HG03442 (cell line): ENCODE measurements at regions not wholly inside any gene's neighbourhood (a gene's known extent, or its start where the extent isn't known, plus 50 kb on each side); places are given as distances from the start of the nearest gene placed in this dataset.

Source experiments
- ATAC-seq: cut with Tn5 transposase; IDR thresholded peaks from one replicate; pipeline ENCODE4 v1.9.1; 2021; ENCODE audit warnings: mild to moderate bottlenecking, moderate library complexity; ENCODE audit not compliant: unreplicated experiment

- ATAC-seq: peak; percentile 92
Observed at GRCh38 chr11:109853156-109853776, 239.9 kb upstream of the ZC3H12C start.

- no peak for ATAC-seq
Observed at GRCh38 chr11:109854731-109855130, 238.5 kb upstream of the ZC3H12C start.

- ATAC-seq: no peak
Observed at GRCh38 chr11:109856928-109857327, 236.3 kb upstream of the ZC3H12C start.

DNA sequence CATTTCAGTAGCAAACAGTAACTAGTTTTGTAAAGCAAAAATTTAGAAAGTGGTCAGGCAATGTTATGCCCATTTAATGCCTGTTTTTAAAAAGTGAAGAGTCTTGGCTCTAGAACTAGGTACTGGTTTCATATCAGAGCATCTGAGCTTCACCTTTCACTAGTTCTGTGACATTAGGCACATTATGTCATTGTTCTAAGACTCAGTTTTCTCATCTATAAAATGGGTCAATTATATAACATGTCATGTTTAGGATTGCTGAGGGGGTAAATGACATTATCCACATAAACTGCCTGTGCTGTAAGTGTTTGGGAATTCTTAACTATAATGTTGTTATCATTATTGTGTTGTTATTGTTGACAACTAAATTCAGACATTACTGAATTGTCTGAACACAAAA, 235.6 kb upstream of the ZC3H12C start:
- no peak for ATAC-seq

GRCh38 chr11:109858152-109858551, 235.0 kb upstream of the ZC3H12C start:
- no peak for ATAC-seq

- ATAC-seq: no peak
Observed at GRCh38 chr11:109859045-109859724, 234.0 kb upstream of the ZC3H12C start.

- ATAC-seq: no peak
Observed at GRCh38 chr11:109862835-109863234, 230.4 kb upstream of the ZC3H12C start.

- ATAC-seq: peak; percentile 97
Observed at GRCh38 chr11:109864151-109864661, 229.0 kb upstream of the ZC3H12C start.

- no peak for ATAC-seq
Observed at GRCh38 chr11:109864834-109865547, 228.2 kb upstream of the ZC3H12C start.

DNA sequence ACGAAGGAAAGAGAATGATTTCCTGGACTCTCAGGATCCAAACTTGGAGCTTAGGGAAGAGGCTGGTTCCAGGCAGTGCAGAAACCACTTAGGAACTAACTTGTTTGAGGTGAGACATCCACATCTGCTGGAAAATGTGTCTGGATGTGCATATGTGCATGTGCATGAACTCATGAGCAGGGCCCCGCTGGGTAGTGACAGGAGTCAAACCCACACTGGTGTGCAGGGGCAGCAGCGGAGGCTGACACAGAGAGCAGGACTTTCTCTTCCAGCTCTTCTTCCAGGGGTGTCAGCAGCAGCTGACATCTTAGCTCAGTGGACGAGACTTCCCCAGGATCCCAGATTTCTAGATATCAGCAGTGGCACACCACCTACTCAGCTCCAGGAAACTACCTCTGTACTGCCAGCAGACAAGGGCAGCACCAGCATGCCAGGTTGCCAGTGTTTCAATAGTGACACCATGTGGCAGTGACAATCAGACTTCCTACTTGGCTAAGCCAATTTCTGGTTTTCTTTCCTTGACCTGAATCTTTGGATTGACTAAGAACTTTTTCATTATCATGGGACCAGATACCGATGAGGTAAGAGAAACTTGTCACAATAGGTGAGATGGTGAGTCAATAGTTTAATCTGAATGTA, 227.5 kb upstream of the ZC3H12C start:
- no peak for ATAC-seq

DNA sequence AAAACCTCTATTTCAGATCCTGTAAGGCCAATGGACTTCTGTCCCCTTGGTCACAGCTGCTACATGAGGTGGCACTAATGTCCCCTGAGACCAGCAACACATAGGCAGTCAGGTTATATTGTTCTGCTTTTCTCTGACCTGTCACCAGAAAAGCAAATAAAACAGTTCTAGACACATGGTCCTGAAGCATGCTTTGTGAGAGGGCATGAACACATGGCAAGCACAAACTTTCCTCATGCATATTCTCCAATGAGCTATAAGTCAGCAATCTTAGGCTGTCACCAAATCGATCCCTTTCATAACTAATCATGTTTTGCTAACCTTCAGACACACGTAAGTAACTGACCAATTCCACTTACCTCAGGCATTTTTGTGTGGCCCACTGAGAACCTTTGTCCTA, 225.4 kb upstream of the ZC3H12C start:
- no peak for ATAC-seq

- no peak for ATAC-seq
Observed at GRCh38 chr11:109869536-109869935, 223.7 kb upstream of the ZC3H12C start.

DNA sequence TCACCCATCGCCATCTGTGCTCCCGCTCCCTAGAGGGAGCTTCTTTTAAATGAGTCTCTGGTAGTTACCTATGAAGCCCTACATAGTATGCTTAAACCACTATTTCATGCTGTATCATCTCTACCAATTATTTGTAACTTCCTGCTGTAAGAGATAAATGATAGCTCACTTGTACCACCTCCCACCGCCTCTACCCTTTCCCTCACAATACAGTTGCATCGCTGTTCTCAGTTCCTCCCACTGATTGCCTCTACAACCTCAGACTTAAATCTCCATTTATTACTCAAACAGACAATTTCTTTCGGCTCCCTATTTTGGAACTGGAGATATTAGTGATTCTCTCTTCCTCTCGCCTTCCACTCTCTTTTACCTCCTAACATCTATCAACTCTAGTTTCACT, 222.9 kb upstream of the ZC3H12C start:
- no peak for ATAC-seq

DNA sequence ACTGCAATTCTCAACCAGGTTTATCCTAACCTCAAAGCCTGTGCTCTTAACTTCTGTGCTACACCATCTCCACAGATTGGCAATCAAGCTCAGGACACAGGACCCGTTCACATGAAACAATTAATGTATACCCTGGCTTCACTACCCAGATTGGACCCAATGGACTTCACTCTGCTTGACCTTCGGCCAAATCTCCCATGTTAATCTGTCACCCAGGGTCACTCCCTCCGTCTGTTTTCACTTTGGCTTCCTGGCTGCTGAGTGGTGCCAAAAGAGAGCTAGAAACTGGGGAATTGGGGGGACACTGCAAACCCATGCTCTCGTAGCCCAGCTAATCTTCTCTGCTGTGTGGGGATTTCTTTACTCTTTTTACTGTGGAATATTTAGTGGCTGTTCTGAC, 216.1 kb upstream of the ZC3H12C start:
- no peak for ATAC-seq

DNA sequence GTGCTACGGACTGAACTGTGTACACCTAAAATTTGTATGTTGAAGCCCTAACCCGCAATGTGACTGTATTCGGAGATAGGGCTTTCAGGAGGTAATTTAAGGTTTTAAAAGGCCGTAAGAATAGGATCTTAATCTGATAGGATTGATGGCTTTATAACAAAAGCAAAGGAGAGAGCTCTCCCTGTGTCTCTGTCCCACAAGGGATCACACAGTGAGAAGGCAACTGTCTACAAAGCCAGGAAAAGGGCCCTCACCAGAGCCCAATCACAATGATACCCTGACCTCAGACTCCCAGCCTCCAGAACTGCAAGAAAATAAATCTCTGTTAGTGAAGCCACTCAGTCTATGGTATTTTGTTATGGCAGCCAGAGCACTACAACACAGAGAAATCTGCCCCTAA, 208.7 kb upstream of the ZC3H12C start:
- ATAC-seq: no peak

DNA sequence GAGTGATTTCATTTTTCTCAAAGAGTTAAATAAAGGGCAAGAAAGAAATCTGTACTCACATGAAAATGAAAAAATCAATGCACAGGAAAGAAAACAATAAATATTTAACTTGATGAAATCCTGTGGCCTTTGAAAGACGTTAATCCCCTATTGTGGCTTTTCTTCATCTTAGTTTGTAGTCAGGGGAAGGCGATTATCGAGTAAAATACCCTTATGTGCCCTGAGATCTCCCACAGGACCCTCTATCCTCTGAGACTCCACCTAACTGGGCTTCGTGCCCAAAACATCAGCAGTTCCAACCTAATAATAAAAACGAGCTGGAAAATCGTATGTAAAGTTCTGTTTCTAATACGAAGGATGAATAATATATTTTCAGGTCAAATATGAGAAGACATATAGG, 208.2 kb upstream of the ZC3H12C start:
- no peak for ATAC-seq

GRCh38 chr11:109892321-109892794, 200.8 kb upstream of the ZC3H12C start:
- ATAC-seq: no peak

DNA sequence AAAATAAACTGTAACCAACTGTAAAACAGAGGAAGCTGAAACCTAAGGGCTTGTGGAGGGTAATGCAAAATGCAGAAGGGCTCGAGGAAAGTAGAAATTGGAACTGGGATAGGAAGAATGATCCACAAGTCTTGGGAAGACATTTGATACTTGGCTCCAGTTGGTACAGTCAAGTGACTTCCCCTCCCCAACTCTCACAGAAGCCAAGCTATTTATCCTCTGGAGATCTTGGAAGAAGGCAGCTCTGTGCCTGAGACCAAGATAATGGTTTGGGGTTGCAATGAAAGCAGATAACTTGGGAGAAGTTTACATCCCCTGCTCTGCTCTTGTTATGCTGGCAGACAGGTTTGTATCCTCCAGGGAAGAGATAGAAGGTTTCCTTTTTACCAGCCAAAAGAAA, 198.9 kb upstream of the ZC3H12C start:
- ATAC-seq: no peak

DNA sequence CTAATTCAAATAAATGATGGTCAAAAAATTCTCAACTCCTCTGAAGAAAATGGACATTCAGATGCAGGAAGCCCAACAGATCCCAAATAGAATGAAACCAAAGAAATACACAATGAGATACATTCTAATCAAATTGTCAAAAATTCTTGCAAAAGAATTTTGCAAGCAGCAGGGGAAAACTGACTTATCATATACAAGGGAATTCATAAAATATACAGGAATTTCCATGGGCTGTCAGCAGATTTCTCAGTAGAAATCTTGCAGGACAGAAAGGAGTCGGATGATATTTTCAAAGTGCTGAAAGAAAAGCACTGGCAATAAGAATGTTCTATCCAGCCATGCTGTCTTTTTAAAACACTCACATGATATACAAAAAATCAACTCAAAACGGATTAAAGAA, 194.6 kb upstream of the ZC3H12C start:
- no peak for ATAC-seq

DNA sequence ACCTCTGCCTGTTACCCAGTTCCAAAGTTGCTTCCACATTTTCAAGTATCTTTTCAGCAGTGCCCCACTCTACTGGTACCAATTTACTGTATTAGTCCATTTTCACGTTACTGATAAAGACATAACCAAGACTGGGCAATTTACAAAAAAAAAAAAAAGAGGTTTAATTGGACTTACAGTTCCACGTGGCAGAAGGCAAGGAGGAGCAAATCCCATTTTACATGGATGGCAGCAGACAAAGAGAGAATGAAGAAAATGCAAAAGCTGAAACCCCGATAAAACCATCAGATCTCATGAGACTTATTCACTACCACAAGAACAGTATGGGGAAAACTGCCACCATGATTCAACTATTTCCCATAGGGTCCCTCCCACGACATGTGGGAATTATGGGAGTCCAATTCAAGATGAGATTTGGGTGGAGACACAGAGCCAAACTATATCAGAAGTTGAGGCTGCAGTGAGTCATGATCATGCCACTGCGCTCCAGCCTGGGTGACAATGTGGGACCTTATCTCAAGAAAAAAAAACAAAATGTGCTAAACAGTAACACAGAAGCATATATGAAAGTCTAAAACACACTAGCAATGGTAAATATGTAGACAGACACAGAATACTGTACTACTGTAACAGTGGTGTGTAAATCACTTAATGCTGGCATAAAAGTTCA, 190.3 kb upstream of the ZC3H12C start:
- ATAC-seq: no peak

DNA sequence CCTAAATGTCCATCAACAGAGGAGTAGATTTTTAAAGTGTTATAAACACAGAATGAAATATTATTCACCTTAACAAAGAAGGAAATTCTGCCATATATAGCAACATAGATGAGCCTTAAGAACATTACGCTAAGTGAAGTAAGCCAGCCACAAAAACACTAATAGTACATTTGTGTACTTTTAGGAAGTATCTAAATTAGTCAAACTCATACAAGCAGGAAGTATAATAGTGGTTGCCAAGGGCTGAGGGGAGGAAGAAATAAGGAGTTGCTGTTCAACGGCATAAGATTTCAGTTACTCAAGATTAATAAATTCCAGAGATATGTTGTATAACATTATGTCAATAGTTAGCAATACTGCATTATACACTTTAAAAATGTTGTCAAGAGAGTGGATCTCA, 181.7 kb upstream of the ZC3H12C start:
- ATAC-seq: peak; percentile 60
